Amniotic epithelial cell (primary cell): ENCODE measurements at regions not wholly inside any gene's neighbourhood (a gene's known extent, or its start where the extent isn't known, plus 50 kb on each side); places are given as distances from the start of the nearest gene placed in this dataset.
A peak's percentile ranks its signal among the peaks of the same experiment; 100 is the strongest.

Experiments used
- DNase-seq: peaks from one replicate; pipeline ENCODE4 v3.0.0-alpha.2; 2010; ENCODE audit warnings: low read depth

DNA sequence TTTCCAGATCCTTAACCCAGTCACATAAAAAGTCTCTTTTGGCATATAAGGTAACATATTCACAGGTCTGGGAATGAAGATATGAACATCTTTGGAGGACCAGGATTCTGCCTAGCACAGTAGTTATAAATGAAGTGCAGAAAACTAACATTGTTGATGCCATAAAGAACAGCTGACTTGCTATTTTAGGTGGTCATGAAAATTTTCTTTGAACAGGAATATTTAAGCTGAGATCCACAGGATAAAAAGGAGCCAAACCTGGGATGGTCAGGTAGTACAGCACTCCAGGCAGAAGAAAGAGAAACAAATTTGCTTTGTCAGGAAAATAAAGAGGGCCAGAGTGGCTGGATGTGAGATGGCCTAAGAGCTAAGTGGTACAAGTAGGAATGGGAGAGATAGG, 80.0 kb downstream of the CENPW start:
- DNase-seq: no peak

DNA sequence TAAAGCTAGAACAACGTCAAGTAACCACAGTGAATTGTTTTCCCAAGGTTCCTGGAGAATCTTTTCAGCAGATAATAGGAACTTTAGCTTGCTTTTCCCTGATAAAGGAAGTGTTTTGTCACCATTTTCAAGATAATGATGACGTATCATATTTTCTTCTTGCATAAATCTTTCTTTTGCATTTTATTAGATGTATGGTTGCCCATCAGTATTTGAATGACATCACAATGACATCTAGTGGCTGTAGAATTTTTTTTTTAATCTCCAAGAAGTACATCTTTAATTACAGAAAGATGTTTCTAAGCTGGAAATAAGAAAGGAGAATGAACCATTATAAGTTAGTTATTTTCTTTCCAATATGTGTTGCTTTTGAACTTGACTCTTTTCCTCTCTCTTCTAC, 83.0 kb downstream of the CENPW start:
- DNase-seq: no peak

DNA sequence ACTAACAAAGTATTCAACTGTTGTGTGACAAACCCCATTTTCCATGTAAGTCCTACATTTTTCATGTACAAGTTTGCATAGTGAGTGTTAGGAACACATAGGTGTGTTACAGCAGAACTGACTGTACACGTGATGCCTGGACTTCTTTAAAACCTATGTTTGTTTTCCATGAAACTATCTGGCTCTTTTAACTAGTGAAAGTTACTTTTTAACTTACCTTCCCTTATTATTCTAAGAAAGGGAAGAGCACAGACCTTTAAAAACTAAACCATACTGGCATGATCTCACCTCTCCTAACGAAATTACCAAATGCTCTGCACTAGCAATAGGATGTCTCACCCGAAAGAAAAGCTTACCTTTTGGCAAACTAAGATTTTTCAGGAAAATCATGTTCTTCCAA, 87.8 kb downstream of the CENPW start:
- DNase-seq: no peak

DNA sequence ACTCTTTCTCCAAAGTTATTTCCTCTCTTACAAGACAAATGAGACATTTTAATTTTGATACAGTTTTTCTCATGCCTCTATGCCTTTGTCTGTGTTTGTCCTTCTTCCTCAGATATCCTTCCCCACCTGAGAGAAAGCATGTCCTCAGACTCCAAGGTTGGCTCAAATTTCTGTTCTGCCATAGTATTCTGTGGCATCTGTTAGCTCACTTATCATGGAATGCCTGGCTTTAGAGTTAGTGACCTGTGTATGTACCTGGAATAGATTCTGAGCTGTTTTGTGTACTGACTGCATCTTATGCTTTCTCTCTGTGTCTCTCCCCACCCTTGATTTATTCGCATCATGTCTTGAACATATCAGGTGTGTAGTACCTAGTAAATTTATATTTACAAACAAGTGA, 90.0 kb downstream of the CENPW start:
- no peak for DNase-seq

DNA sequence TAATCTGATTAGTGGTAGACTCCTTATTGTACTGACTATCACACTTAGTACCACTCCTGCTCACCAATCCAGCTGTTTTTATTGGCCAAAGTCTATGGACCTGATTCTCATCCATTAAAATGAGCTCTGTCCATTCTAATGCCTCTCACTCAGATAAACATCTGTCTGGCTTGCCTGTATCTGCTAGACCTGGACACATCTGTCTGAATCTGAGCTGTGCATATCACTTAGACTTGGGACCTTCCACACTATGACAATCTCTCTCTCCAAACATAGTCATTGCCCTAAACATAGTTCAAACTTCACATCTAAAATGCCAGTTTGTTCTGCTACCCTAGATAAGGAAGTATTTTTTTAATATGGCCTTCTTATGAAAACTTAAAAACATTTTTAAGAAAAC, 92.6 kb downstream of the CENPW start:
- DNase-seq: no peak

DNA sequence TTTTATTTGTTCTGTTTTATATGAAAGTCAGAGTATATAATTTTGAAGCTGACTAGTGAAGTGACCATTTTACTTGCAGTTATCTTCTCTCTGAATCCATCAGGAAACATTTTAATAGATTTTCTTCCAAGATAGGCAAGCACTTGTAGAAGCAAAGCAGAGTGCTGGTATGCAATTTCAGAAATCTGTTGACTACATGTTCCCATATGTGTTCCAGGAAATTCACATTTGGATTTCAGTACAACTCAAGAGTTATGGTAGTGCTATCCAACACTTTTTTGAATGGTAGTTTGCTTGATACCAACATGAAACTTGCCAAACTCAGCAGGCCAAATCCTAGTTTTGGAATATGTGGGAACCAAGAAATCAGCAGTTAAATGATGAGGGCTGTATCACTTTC, 94.0 kb downstream of the CENPW start:
- no peak for DNase-seq

DNA sequence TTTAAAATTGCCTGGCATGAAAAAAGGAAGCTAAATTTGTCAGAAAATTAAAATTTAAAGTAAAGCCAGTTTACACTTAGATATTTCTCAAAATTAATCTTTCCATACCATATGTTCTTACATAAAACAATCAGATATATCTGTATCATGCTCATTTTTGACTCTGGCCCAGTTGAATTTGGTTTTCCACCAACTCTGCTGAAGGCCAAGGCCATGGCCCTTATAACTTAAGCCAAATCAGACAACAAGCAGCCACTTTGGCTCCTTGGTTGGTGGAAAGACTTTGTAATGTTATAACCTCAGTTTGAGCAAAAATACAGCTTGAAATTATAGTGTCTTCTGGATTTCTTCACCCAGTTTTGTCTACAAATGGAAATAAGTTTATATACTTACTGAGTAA, 97.3 kb downstream of the CENPW start:
- DNase-seq: no peak

DNA sequence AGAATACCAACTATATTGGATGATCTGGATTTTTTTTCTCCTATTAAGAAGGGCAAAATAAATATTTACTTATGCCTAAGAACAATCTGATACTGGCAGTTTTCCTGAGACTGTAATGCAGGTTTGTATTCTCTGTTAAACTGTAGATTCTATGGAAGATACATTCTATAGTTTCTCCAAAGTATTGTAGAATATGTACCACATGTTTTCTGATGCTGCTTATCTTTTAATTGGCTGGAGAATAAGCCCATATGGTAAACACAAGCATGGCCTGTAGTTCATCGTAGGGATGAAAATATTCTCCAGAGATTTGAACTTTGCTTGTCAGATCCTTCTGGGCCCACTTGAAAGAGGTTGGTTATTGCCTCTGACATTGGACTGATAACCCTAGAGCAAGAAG, 99.1 kb downstream of the CENPW start:
- DNase-seq: no peak

DNA sequence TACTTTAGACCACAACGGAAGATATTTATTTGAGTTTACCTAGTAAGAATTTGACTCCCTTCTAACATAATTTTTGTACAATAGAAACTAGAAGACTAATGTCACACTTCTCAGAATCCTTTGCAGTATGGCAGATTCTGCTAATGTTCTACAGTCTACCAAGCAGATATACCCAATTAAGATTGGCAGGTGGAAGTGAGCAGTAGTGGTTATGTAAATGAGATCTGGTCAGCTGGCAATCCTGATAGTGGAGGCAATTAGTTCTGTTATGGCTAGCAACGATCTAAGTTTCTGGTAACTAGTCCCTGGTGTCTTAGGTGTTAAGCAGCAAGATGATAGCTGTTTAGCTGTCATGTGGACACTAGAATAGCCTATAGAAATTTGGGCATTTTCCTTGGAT, 101.0 kb downstream of the CENPW start:
- DNase-seq: no peak

DNA sequence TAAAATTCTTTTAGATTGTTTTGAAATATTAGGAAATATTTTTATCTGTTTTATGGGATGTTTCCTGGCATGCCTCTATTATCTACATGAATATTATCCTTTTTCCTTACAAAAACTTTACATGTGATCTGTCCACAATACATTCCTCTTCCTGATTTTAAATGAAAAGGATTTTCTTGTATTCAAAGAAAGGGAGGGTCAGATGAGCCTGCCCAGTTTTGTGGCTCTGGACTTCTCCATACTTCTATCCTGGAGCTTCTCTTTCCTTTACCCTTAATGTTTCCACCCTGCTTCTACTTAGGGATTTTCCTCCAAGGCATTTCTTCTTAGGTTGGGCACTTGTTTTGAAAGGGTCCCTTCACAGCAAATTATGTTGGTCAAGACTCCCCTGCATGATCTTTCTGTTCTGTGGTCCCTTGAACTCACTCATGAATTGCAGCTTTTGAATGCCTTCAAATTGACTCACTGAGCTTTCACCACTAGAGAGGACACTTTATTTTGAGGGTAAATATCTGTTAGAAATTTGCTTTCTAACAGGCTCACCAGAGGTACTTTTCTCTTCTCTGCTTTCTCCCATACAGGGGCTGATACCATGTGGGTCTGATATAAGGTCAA, 104.9 kb downstream of the CENPW start:
- DNase-seq: peak; percentile 70

DNA sequence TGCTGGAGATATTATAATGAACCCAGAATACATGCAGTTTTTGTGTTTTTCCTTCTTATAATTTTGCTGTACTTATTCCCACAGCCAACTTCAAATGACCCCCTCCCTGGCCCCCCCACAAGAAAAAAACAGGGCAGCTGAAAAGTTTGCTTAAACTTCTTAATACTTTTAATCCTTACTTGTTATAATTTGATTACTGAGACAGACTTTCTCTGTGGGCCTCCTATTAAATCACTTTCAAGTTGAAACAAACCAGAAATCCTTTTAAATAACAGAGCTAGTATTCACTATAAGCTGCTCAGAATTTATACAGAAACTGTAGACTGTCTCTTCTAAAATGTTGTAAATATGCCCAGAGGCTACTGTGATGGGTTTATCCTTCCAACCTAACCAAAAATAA, 106.3 kb downstream of the CENPW start:
- DNase-seq: no peak

DNA sequence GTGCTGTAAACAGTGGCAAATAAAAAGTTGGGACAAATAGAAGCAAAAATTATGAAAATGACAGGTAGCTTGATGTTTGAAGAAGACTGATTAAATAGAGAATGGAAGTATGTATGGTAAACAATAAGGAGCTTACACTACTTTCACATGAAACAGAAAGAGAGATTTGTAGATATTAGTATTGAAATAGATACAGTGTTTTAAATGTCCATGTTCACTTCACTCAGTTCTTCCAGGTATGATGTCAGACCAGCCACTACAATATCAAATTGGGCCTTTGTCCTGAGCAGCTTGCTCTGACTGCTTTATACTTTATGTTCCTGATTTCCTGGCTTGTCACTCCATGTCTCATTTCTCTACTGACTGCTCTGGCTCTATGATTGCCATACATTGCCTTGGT, 107.5 kb downstream of the CENPW start:
- no peak for DNase-seq

DNA sequence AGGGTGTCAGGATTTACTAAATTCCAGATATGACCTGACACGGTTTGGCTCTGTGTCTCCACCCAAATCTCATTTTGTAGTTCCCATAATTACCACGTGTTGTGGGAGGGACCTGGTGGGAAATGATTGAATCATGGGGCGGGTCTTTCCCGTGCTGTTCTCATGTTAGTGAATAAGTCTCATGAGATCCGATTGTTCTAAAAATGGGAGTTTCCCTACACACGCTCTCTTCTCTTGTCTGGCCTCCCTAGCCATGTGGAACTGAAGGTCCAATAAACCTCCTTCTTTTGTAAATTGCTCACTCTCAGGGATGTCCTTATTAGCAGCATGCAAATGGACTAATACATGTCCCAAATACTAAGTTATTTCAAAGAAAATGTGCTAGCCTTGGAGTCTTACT, 121.1 kb downstream of the CENPW start:
- no peak for DNase-seq

DNA sequence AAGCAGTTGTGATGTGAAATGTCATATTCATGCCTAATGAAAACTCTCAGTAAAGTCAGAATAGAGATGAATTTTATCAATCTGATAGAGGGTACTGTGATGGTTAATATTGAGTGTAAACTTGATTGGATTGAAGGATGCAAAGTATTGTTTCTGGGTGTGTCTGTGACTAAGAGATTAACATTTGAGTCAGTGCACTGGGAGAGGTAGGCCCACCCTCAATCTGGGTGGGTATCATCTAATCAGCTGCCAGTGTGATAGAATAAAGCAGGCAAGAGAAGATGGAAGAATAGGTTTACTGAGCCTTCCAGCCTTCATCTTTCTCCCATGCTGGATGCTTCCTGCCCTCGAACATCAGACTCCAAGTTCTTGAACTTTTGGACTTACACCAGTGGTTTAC, 124.3 kb downstream of the CENPW start:
- DNase-seq: no peak

DNA sequence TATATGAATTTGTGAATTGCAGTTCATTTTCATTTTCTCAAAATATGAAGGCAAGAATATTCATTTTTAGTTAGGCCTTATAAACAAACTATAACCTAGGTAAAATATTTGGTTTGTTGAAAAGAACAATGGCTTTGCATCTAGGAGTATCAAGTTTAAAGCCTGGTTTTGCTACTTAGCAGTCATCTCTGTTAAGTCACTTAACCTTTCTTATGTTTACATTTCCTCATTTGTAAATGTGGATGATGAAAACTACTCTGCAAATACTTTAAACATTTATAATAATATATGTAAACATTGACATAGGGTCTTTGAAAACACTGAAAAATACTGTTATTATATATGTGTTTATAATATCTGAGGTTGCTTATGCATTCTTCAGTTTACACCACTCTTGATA, 135.5 kb downstream of the CENPW start:
- no peak for DNase-seq

DNA sequence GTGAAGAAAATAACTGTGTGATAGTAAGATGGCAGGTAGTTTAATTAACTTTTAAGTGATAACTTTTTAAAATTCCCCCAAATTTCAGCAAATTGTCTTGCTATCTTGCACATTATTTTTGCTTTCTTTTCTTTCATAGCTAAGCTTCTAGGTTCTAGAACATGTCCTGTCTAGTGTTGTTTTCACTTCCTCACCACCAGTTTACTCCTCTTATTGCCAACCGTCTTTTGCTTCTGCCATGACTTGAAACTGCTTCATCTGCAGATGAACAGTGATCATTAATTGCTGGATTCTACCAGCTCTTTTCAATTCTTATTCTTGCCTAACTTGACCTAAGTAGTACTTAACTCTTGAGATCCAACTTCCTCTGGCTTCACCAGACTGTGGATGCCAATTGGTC, 137.8 kb downstream of the CENPW start:
- no peak for DNase-seq

DNA sequence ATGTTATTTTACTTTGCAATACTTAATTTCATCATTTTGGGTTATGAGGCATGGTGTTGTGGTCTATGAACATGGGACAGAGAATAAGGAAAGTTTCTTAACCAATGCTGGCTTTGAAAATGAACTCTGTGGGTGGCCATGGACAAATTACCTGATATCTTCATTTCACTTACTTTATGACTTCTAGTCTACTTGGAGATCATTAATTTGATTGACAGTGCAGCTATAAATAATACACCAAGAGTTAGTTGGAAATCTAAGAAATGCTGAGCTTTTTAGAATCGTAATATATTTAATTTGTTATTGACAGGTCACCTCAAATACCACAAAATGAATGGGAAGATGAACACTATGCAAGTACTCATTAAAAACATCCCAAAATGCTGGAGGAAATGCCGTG, 140.4 kb downstream of the CENPW start:
- DNase-seq: no peak

DNA sequence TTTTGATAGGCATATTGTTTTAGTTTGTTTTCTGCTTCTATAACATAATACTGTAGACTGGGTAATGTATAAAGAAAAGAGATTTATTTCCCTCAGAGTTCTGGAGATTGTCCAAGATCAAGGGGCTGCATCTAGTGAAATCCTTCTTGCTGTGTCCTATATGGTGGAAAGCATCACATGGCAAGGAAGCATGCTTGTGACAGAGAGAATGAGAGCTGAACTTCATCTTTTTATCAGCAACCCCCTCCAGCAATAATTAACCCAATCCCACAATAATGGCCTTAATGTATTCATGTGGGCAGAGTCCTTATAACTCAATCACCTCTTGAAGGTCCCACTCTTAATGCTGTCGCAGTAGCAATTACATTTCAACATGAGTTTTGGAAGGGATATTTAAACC, 141.4 kb downstream of the CENPW start:
- no peak for DNase-seq

DNA sequence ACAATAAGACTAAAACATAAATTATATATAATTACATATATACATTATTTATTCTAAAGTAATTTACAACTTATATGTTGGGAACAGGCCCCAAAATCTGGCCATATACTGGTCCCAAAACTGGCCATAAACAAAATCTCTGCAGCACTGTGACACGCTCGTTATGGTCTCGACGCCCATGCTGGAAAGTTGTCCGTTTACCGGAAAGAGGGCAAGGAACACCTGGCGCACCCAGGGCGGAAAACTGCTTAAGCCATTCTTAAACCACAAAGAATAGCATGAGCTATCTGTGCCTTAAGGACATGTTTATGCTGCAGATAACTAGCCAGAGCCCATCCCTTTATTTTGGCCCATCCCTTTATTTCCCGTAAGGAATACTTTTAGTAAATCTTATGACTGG, 164.9 kb downstream of the CENPW start:
- DNase-seq: no peak

DNA sequence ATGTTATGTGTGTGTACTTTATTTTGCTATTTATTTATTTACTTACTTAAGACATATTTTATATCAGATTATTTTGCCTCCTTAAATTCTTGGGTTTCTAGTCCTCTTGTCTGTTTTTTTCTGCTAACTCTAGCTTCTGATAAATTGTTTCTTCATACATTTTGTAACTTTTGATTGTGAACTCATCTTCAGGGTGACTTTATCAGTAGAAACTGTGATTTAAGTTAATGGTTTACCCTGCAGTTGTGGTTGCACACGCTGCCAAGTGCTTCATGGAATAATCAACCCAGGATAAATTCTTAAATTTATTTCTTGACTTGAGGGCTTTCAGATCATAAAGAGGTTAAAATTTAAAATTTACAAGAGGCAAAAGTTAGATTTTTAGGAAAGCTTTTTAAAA, 173.3 kb downstream of the CENPW start:
- DNase-seq: no peak

DNA sequence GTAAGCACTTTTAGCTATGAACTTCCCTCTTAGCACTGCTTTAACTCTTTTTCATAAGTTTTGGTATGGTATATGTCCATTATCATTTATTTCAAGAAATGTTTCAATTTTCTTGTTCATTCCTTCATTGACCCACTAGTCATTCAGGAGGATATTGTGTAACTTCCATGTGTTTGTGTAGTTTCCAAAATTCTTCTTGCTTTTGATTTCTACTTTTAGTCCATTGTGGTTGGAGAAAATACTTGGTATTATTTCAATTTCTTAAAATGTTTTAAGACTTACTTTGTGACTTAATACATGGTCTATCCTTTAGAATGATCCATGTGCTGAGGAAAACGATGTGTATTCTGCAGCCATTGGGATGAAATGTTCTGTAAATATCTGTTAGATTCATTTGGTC, 176.5 kb downstream of the CENPW start:
- no peak for DNase-seq

DNA sequence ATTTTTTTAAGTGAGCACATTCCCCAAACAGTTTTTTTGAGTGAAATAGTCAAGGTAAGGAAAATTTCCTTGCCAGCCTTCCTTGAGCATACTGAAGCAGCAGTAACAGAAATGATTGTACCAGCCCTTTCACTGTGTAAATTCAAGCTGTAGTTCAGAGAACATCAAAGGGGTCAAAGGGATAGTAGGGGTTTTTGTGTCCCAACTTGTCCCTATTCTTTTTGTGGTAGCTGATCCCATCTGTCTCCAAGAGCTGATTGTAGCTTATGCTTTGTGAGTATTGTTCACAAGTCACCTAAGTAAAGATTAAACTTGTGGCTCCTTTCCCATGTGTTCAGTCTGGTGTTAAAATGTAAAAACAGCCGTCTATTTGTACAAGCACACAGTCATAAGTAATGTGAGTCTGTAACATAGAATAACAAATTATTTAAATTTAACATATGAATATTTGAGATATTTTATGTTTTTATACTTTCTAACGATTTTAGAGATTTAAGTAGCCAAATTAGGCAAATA, 185.0 kb downstream of the CENPW start:
- DNase-seq: no peak

DNA sequence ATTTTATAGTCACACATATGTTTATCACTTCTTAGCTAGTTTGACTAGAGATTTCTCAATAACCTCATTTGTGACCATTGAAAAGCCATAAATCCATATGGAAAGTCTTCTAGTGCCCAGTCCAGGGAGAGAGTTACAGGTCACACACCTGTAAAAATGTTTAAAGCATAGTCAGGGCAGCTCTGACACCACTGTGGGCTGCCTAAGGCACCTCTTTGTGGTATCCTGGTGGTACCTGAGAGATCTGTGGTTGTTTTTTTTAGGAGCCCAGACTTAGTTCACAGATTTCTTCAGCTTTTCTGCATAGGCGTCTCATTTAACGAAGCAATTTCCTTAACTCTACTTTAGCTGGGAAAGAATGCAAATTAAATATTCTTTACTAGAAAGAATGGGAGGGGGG, 186.6 kb downstream of the CENPW start:
- no peak for DNase-seq

DNA sequence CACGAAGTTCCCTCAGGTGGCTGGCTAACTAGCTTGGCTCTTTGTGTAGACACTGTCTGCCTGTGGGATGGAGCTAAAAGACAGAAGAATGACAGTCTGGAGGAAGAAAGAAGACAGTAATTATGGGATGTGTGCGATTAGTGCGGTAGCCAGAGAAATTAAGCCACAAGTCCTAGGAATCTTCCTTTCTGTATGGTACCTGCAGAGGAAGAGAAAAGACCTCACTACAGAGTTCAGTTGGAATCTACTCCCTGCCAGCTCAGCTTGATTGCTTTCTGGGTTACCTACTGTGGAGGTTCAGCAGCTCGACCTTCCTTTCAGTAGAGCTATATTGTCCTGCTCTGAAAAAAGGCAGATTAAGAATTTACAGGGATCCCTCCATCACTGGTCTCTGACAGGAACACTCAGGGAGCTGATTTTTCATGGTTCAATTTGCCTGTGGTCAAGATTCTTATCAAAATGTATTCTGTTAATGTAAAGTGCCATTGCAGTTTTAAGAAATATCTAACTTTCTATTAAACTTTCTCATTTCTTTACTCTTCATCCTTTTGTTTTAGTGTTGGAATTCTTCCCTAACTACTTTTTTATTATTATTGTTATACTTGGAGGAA, 187.2 kb downstream of the CENPW start:
- no peak for DNase-seq
